Left ventricle myocardium superior (tissue), 1 donor: ENCODE measurements at regions not wholly inside any gene's neighbourhood (a gene's known extent, or its start where the extent isn't known, plus 50 kb on each side); places are given as distances from the start of the nearest gene placed in this dataset.

ENCODE experiments used
- ATAC-seq: fragments of 200-7000 bp; cut with Tn5 transposase; one replicate; pipeline ENCODE4 v1.9.1; 2020; ENCODE audit warnings: mild to moderate bottlenecking, moderate library complexity
- DNase-seq: peaks from one replicate; pipeline ENCODE4 v3.0.0-alpha.2; 2020
- intact Hi-C: fragments of 100-400 bp; cut with micrococcal nuclease; formaldehyde crosslinking; loops from one replicate; pipeline ENCODE4 v1.11.0; 2022
- donor health status: DM: no; HTN: yes; CAD: no; lungs with severe emphysema.

DNA sequence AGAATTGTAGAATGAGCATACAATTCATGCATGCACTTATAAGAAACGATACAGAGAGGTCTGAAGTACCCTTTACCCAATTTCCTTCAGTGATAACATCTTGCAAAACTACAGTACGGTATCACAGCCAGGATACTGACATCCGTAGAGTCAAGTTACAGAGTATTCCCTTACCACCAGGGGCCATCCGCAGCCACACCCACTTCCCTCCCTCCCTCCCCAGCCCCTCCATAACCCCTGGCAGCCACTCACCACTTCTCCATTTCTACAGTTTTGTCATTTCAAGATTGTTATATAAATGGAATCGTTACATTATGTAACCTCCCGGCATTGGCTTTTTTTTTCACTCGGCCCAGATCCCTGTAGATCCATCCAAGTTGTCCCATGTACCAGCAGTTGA, 113.6 kb upstream of the RET start:
- DNase-seq (no peak), ATAC-seq (no peak)
- intact Hi-C loops: no loop called here

DNA sequence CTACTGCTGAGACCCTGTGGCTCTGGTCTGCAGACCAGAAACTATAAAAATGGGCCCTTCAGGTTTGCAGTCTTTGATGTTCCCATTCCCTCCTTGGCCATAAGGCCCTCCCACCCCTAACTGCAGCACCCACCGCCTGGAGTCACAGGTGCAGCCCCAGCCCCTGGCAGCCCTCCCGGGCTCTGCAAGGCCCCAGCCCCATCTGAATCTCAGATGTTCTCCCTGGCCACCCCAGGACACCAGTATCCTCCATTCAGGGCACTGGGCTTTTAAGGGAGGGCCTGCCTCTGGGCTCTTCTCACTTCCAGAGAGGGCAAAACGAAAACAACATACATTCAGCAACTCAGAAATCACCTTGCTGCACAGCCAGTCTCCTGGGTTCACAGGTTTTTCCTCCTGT, 107.7 kb upstream of the RET start:
- ATAC-seq: no peak
- no peak for DNase-seq
- intact Hi-C loops: no loop called here

DNA sequence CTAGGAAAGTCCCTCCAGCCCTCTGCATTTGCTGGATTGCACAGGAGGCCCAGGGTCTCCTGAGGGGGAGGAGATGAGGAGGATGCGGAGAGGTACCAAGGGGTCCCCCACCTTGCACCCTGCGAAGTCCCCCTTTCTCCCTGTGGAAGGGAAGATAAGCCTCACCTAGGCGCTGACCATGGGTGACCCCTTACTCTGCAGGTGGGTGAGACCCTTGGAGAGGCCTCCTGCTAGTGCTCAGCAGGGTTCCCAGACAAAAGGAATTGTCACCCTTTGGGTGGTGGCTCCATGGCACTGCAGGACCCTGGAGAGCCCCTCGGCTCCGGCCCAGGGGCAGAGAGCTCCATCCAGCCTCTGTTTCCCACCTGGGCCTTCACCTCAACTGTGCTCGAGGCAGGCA, 107.0 kb upstream of the RET start:
- DNase-seq: no peak
- intact Hi-C loops: no loop called here
- ATAC-seq: no peak

GRCh38 chr10:42970451-42971250, 106.2 kb upstream of the RET start:
- no peak for ATAC-seq
- no peak for DNase-seq
- intact Hi-C loops: no loop called here

DNA sequence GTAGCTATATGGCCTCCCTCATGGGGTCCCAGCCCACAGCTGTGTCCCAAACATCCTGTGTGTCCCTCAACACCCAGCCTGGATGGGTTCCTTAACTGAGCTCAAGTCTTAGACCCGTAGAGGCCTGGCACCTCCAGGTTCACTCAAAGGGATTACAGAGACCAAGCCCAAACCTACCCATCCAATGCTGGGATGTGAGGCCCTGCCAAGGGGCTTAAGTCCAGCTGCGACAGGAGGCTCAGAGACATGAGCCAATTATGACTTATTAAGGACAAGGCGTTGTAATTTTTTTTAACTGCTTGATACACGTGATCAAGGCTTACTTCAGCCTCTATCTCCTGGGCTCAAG, 105.6 kb upstream of the RET start:
- no peak for ATAC-seq
- intact Hi-C loops: no loop called here

GRCh38 chr10:42972946-42973345, 103.9 kb upstream of the RET start:
- DNase-seq (no peak), ATAC-seq (no peak)
- intact Hi-C loops: no loop called here

More for the DNA sequence above, 105.6 kb upstream of the RET start:
- no peak for DNase-seq

- intact Hi-C loops: no loop called here
- DNase-seq (no peak), ATAC-seq (no peak)
Measured at GRCh38 chr10:42973411-42973810, 103.5 kb upstream of the RET start.

GRCh38 chr10:42973870-42974692, 102.8 kb upstream of the RET start:
- ATAC-seq: no peak
- intact Hi-C loops: no loop called here
- DNase-seq: no peak

GRCh38 chr10:42974693-42975002, 102.2 kb upstream of the RET start:
- no peak for DNase-seq
- no peak for ATAC-seq
- intact Hi-C loops: no loop called here

GRCh38 chr10:42975005-42975493, 101.8 kb upstream of the RET start:
- DNase-seq (no peak), ATAC-seq (no peak)

GRCh38 chr10:42975558-42976340, 101.1 kb upstream of the RET start:
- DNase-seq: no peak
- no peak for ATAC-seq
- intact Hi-C loops: no loop called here

More at GRCh38 chr10:42975005-42975493, 101.8 kb upstream of the RET start:
- intact Hi-C loops: no loop called here

- intact Hi-C loops: no loop called here
- DNase-seq (no peak), ATAC-seq (no peak)
Measured at GRCh38 chr10:42976351-42977031, 100.4 kb upstream of the RET start.

DNA sequence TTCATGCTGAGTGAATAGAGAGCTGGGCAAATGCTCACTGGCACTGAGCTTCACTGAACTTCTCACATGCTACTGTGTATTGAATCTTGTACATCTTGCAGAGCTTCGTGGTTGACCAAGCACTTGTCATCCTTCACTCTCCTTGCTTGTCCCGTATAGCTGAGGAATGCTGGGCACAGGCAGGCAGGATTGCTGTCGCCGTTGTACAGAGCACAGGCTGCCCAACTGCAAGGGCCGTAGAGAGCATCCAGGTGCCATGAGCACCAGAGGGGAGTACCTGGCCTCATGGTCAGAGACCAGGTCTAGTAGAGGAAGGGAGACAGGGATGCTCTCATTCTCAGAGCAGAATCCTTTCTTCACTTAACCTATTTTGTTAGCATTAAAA, 99.8 kb upstream of the RET start:
- no peak for ATAC-seq
- intact Hi-C loops: no loop called here
- DNase-seq: no peak

DNA sequence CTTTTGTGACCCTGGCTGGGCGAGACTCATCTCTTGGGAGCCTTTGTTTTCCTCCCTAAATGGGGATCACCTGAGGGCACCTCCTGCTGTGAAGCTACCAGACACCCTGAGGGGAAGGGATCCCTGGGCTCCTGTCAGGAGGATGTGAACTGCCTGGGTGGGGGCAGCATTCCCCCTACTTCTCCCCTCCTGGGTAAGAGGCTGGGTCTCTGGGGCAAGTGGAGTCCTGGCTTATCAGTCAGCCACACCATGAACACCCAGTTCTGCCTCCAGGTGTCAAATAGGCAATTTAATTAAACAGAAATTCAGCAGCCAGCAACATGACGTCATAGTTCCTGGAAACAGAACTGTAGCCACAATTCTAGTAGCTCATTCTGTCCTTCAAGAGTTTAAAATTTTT, 97.7 kb upstream of the RET start:
- intact Hi-C loops: no loop called here
- ATAC-seq (no peak), DNase-seq (no peak)

GRCh38 chr10:42979721-42980467, 97.0 kb upstream of the RET start:
- intact Hi-C loops: no loop called here
- no peak for DNase-seq
- ATAC-seq: no peak

DNA sequence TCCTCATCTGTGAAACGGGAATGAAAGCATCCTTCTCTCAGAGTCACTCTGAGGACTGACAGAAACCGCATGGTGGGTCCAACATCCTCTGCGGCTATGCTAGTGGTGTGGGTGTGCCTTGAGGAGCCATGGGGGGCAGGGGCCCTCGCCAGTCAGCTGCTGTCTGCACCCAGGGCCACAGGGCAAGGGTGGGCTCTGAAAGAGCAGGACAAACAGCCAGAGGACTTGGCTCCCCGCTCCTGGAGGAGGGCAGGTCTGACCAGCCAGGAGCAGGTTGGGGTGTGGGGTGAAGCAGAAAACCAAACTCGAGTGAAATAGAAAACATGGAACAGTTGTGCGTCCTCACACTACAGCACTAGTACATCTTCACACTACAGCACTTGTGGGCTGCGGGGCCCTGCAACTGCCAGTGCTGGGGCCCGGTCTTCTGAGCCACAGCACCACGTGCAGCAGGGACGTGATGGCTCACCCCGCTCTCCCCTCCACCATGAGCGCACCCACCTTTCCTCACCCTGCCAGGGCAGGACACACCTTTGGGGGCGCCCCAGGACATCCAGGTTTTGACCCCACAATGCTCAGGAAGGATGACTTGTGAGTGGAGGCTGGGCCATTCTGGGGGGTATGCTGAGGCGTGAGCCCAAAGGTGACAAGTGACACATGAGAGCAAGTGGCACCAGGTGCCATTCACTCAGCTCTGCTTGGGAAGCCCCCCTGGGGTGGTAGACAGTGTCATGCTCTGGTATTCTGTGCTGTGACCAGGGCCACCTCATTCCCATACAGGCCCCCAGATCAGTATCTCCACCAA, 96.1 kb upstream of the RET start:
- intact Hi-C loops: no loop called here
- no peak for ATAC-seq
- no peak for DNase-seq

- no peak for DNase-seq
- intact Hi-C loops: no loop called here
Measured at GRCh38 chr10:42981358-42982236, 95.3 kb upstream of the RET start.

More at GRCh38 chr10:42981358-42982236, 95.3 kb upstream of the RET start:
- ATAC-seq: peak; percentile 34
